ENCODE measurements at regions not wholly inside any gene's neighbourhood (a gene's known extent, or its start where the extent isn't known, plus 50 kb on each side); places are given as distances from the start of the nearest gene placed in this dataset.

- Histone ChIP-seq H3K4me3 (no peak overlapping the region), H3K27me3 (no peaks in the 10 kb centered on the region), H3K4me1 (no peaks in the 10 kb centered on the region), H3K36me3 (no peaks in the 10 kb centered on the region), H3K27ac (no peak overlapping the region), H3K9me3 (no peaks in the 10 kb centered on the region)
- TF ChIP-seq, protein P1, sequence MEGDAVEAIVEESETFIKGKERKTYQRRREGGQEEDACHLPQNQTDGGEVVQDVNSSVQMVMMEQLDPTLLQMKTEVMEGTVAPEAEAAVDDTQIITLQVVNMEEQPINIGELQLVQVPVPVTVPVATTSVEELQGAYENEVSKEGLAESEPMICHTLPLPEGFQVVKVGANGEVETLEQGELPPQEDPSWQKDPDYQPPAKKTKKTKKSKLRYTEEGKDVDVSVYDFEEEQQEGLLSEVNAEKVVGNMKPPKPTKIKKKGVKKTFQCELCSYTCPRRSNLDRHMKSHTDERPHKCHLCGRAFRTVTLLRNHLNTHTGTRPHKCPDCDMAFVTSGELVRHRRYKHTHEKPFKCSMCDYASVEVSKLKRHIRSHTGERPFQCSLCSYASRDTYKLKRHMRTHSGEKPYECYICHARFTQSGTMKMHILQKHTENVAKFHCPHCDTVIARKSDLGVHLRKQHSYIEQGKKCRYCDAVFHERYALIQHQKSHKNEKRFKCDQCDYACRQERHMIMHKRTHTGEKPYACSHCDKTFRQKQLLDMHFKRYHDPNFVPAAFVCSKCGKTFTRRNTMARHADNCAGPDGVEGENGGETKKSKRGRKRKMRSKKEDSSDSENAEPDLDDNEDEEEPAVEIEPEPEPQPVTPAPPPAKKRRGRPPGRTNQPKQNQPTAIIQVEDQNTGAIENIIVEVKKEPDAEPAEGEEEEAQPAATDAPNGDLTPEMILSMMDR (IDR thresholded peaks at IDR 0.05), result no peak
- TF ChIP-seq EP300 (IDR thresholded peaks at IDR 0.05) (no peak), POLR2A (IDR thresholded peaks at IDR 0.05) (no peak), POLR2AphosphoS5 (IDR thresholded peaks at IDR 0.05) (no peak)
- intact Hi-C loops (cut with DNase I; ENCODE audit: low total_unique reads), result no loop called here
- no peak for DNase-seq
These were observed 321.4 kb upstream of the SEMA6A start for GRCh38 chr5:116896001-116896400.

DNA sequence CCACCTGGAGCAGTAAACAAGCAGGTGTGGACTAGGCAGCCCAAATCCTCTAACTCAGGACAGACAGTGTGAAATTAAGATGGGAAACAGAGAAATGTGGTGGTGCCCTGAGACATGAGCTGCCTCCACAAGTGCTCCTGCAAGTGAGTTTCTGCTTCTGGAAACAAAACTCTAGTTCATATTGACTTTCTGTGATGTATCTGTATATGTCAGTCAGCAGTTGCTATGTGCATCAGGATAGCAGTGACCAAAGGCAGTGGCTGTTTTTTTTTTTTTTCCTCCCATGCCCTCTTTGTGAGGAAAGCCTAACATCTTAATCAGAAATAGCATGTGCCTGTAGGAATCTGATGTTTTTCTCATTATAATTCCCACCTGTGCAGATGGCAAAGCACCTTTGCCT lies 318.4 kb upstream of the SEMA6A start:
- TF ChIP-seq, protein P1 (IDR thresholded peaks at IDR 0.05), result no peak
- TF ChIP-seq POLR2A (IDR thresholded peaks at IDR 0.05), result no peak
- TF ChIP-seq EP300 (IDR thresholded peaks at IDR 0.05), result no peak
- no peak for TF ChIP-seq POLR2AphosphoS5 (IDR thresholded peaks at IDR 0.05)
- Histone ChIP-seq H3K9me3 (no peaks in the 10 kb centered on the region), H3K4me3 (no peak overlapping the region), H3K4me1 (no peaks in the 10 kb centered on the region), H3K27ac (no peak overlapping the region), H3K27me3 (no peaks in the 10 kb centered on the region), H3K36me3 (no peaks in the 10 kb centered on the region)
- intact Hi-C loops (cut with DNase I; ENCODE audit: low total_unique reads), result no loop called here
- no peak for DNase-seq

GRCh38 chr5:116887104-116887503 lies 312.5 kb upstream of the SEMA6A start:
- no peaks in the 10 kb centered on the region for H3K36me3 ChIP-seq
- no peak for TF ChIP-seq POLR2AphosphoS5 (IDR thresholded peaks at IDR 0.05)
- TF ChIP-seq EP300 (IDR thresholded peaks at IDR 0.05), result no peak
- TF ChIP-seq POLR2A (IDR thresholded peaks at IDR 0.05), result no peak
- TF ChIP-seq, protein P1 (IDR thresholded peaks at IDR 0.05), result no peak
- WGBS, 5 donors, result 77 to 95% (median 79%) methylated on average over 1 of the region's 1 CpG
- no peak overlapping the region for H3K27ac ChIP-seq
- no peaks in the 10 kb centered on the region for H3K9me3 ChIP-seq
- intact Hi-C loops (cut with DNase I; ENCODE audit: low total_unique reads), result no loop called here
- no peak for DNase-seq
- H3K27me3 ChIP-seq, result no peaks in the 10 kb centered on the region
- H3K4me1 ChIP-seq, result no peaks in the 10 kb centered on the region
- H3K4me3 ChIP-seq, result no peak overlapping the region

GRCh38 chr5:116885825-116886224 lies 311.2 kb upstream of the SEMA6A start:
- no peak for TF ChIP-seq POLR2AphosphoS5 (IDR thresholded peaks at IDR 0.05)
- no peak for TF ChIP-seq POLR2A (IDR thresholded peaks at IDR 0.05)
- TF ChIP-seq EP300 (IDR thresholded peaks at IDR 0.05), result no peak
- TF ChIP-seq, protein P1 (IDR thresholded peaks at IDR 0.05), result no peak
- H3K36me3 ChIP-seq, result no peaks in the 10 kb centered on the region
- no peak overlapping the region for H3K27ac ChIP-seq
- no peaks in the 10 kb centered on the region for H3K27me3 ChIP-seq
- no peaks in the 10 kb centered on the region for H3K4me1 ChIP-seq
- no peaks in the 10 kb centered on the region for H3K9me3 ChIP-seq
- intact Hi-C loops (cut with DNase I; ENCODE audit: low total_unique reads), result no loop called here
- no peak overlapping the region for H3K4me3 ChIP-seq
- no peak for DNase-seq

DNA sequence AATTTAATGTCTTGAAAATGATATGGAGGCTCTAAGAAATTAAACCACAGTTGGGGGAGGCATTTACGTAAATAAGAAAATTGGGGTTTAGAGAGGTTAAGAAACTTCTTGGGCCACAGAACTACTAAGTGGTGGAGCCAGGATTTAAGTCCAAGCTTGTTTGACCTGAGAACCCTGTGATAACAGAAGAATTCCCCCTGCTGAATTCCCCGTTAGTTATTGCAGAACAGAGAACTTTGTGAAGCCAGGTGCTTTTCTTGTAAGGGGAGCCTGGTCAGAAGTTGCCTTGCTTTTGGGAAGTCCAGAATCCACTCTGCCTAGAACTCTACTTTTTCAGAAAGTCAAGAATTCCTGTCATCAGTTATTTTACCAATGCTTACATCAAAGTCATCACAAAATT lies 309.3 kb upstream of the SEMA6A start:
- Histone ChIP-seq H3K9me3 (peaks cover 0 to 5% (median 0%) of the 10 kb centered on the region in 4 donors), H3K27ac (no peak overlapping the region), H3K27me3 (no peaks in the 10 kb centered on the region), H3K4me3 (no peak overlapping the region), H3K4me1 (no peaks in the 10 kb centered on the region), H3K36me3 (no peaks in the 10 kb centered on the region)
- DNase-seq, result no peak
- WGBS, 5 donors, result 74 to 90% (median 77%) methylated on average over 2 of the region's 2 CpGs
- TF ChIP-seq, protein P1 (IDR thresholded peaks at IDR 0.05), result no peak
- TF ChIP-seq POLR2AphosphoS5 (IDR thresholded peaks at IDR 0.05), result no peak
- TF ChIP-seq EP300 (IDR thresholded peaks at IDR 0.05), result no peak
- TF ChIP-seq POLR2A (IDR thresholded peaks at IDR 0.05), result no peak
- intact Hi-C loops (cut with DNase I; ENCODE audit: low total_unique reads), result no loop called here
